HG02981 (cell line): ENCODE measurements at regions not wholly inside any gene's neighbourhood (a gene's known extent, or its start where the extent isn't known, plus 50 kb on each side); places are given as distances from the start of the nearest gene placed in this dataset.

Experiments
- ATAC-seq: cut with Tn5 transposase; IDR thresholded peaks from one replicate; pipeline ENCODE4 v1.9.1; 2021; ENCODE audit warnings: mild to moderate bottlenecking, moderate library complexity; ENCODE audit not compliant: unreplicated experiment

DNA sequence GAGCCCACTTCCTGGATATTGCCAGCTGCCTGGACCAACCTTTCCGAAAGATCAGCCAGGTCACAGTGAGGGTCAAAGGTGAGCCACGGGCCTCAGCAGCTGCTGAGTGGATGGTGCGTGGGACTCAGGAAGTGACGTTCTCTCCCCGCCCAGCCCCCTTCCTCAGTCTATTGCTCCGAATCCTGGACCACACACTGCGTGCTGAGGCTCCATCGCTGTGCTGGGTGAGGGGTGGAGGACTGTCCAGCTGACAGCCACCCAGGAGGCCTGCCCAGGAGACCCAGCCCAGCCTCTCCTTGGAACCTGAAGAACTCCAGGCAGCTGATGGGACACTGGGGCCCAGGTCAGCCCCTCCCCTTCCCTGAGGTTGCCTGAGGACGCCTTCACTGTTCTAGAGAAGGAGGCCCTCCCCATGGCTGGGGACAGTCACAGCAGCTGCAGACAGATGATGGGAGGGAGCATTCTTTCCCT lies 94.4 kb upstream of the CD93 start:
- no peak for ATAC-seq

DNA sequence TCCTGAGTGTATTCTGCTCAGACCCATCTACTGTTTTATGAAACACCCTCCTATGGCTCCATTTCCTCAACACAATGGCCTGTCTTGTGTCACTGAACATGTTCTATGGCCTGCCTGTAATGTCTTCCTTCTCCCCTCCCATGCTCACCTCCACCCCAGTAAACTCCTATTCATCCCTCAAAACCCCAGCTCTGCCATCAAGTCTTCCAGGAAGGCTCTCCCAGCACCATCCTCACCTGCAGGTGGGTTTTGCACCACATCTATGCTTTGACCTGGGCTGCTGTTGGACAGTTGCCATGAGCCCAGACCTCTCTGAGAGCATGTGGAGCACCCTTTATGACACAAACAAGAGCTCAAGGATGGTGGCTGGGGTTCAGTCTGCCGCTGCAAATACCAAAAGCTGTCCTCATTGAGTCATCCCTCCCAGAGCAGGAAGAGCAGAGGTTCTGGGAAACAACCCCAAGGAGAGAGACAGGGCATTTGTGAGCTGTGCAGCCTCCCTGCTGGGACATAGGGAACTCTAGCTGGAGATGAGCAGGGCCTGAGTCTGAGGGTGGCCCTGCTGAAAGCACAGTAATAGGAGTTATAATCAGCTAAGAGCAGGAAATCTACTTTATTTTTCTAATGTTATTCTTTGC lies 93.8 kb upstream of the CD93 start:
- ATAC-seq: no peak

DNA sequence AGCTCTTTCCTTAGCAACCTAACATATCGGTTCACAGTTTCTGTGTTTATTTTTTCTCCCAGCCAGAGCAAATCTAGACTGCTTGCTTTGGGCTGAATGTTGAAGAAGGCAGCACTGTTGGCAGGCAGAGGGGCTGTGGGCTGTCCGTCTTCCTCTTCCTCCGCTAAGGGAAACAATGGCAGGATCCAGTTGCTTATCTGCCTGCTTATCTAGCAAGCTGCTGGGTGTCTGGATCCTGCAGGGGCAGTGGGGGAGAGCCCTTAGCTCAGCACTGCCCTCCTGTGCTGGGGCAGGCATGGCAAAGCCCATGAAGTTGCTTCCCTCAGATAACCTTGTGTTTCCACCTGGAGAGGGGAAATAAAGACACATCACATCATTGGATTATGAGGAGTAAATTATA lies 92.7 kb upstream of the CD93 start:
- ATAC-seq: no peak

DNA sequence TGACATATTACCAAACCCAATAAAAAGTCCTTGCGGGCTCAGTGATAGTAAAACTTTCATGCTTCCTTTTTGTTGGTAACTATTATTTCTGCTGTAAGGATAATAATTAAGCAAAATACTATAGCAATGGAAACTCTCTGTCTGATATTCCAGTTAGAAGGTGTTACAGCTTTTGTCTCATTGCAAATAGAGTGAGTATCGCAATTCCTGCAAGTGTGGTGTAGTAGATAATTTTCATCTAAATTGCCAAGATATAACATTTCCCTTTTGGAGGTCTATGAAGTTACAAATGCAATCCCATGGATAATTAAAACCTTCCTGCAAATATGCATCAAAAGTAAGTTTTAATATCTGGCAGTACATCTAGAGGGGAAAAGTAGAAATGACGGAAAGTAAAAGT lies 88.7 kb upstream of the CD93 start:
- ATAC-seq: no peak

DNA sequence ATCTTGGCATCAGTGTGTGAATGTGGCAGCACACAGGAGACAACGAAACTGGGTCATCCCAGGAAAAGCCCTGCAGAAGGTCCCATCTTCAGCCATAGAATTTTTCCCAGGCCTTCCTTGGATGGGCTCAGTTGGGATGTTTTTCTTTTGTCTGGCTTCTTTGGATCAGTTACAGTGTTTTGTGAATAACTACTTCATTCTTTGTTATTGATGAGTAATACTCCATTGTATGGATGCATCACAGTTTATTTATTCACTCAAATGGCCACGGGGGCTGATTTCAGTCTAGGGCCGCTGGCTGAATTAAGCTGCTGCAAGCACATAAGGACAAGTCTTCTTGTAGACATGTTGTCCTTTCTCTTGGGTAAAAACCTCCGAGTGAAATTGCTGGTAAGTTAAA lies 81.3 kb upstream of the CD93 start:
- no peak for ATAC-seq

DNA sequence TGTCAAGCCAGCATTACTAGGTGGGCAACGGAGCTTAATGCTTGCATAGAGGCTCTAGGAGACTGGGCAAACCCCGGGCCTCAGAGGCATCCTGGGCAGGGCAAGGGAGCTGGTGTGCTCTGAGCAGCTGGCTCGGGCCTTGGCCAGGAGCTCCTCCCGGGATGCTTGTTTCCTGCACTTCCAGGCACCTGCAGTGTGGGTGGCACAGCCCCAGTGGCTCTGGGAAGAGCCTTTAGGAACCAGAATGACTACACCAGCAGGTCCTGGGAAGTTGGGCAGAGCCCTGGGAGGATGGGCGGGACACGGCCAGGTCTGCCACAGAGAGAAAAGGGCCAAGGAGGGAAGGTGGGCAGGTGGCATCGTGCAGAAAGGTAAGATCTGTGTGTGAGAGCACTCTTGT lies 80.4 kb upstream of the CD93 start:
- ATAC-seq: no peak

DNA sequence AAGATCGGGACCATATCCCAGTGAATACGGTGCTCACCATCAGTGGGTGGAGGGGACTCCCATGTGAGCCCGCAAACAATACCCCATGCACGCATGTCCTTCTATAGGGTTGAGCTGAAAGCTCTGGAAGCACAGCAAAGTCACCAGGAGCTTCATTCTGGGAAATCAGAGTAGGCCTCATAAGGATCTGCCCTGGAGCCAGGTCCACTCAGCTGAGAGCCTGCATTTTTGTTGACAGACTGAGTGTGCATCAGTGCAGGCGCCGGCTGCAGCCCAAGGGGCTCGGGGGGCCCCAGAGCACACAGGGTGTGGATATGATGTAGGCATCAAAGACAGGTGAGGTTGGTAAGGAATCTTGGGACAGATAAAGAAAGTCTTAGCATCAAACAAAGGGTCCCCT lies 79.8 kb upstream of the CD93 start:
- no peak for ATAC-seq

DNA sequence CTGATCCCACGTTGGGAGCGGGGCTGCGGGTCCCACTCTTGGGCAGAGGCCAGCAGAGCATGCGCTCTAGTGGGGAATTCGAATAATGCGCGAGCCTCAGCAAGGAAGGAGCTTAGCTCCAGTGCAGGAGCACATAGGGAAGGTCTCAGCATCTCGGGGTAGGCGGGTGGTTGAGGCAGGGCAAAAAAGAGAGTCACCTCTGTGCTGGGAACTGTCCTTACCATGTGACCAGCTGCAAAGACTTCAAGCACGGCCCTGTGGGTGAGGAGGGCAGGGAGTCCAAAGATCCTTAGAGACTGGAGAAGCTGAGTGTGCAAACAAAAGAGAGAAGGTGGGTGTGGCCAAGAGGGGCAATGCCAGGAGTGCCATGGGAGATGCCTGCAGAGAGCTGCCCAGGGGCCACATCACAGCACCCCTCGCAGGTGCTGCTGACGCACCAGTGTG lies 79.2 kb upstream of the CD93 start:
- ATAC-seq: no peak

DNA sequence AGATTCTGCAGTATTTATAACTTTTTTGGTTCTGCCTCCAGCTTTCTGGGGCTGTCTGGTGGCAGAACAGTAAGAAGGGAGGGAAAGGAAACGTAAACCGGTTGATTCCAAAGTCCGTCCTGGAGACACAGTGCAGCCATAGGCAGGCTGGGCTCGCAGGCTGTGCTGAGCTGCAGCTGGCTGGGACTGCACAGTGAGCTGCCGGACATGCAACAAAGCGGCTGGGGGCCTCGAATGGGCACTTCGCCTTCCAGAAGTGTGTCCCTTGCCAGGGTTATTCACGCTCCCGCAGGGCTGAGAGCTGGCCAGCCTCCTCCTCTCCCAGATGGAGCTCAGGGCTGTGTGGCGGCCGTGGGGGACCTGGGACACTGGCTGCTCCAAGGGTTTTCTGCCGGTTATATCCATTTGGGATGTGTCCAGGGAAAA lies 78.1 kb upstream of the CD93 start:
- ATAC-seq: no peak

DNA sequence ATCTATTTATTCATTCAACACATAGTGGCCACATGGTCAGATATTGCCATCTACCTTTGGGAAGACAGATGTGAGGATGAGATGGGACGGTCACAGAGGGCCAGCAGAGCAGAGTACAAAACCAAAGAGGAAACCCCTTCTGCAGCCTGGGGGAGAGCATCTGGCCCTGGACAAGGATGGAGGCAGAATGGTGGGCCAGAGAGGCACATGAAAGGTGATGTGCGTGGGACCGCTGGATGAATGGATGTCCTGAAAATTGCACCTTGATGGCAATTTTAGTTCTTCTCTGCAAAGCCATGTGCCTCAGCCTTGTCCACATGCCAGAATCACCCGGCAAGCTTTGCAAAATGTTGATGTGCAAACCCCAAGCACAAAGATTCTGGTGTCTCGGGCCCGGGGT lies 77.4 kb upstream of the CD93 start:
- ATAC-seq: no peak

DNA sequence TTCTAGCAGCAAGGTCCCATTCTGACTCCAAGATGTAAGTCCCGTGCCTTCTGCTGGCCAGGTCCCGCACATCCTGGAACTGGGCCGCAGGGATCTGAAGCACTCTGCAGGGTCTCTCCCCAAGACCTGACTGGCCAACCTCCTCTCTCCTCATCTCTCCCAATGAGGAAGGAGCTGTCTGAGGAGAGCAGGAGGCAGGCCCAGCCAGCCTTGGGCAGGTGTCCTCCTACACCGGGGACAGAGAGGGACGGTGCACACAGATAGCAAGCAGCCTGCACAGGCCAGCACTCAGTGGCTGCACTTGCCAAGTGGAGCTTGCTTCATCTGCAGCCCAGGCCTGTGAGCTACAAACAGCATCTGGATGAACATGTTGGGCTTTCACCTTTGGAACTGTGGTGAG lies 76.8 kb upstream of the CD93 start:
- ATAC-seq: no peak

DNA sequence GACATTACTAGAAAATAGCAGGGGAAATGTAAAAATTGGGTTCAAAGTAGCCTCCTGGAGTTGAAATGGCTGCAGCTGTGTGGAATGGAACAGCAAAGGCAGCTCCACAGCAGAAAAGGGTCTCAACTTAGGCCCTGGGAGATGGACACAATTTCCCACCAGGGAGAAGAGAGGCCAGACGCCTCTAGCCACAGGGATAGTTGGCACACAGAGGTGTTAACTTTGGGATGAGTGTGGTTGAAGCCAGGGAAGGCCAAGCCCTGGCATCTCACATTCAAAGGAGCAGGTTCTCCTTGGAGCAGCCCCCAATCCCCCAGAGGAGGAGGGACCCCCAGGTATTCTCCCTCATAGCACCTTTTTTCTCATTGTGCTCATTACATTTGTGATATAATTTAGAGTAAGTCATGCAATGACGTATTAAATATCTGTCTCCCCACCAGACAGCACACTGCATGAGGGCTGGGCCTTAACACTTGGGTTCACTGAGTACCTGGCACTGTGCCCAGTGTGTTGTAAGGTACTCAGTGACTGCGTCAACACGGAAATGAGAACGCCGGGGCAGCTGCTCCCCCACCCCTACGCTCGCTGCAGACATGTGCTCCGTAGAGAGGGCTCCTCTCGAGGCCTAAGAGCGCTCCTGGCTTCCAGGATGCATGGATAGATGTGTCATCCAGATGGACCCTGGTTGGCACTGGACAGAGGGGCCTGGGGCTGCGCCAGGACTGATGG lies 76.0 kb upstream of the CD93 start:
- ATAC-seq: no peak

DNA sequence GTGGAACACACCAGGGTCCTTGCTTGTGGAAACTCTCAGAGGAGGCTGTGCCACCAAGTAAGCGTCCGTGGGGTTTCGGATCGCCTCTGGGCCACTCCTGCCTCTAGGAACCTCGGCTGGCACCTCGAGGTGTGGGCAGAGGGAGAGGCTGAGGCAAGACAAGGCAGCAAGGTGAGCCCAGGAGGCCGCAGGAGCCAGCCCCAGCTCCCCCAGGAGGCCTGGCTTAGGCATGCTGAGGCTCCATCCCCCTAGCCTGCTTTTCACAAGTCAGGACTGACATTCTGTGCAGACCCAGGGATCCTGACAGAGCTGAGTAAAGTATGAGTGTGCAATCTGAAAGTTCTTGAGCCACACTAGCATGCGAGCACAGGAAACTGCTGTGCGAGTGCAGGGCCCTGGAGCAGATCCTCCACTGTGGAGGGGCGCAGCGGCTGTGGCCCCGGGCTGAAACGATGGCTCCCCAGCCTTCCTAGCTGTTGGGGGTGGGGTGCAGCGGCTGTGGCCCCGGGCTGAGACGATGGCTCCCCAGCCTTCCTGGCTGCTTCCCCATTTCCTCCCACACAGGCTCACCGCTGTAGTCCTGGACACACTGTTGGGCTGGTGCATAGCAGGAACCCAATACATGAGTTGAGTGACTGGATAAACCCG lies 75.2 kb upstream of the CD93 start:
- no peak for ATAC-seq

DNA sequence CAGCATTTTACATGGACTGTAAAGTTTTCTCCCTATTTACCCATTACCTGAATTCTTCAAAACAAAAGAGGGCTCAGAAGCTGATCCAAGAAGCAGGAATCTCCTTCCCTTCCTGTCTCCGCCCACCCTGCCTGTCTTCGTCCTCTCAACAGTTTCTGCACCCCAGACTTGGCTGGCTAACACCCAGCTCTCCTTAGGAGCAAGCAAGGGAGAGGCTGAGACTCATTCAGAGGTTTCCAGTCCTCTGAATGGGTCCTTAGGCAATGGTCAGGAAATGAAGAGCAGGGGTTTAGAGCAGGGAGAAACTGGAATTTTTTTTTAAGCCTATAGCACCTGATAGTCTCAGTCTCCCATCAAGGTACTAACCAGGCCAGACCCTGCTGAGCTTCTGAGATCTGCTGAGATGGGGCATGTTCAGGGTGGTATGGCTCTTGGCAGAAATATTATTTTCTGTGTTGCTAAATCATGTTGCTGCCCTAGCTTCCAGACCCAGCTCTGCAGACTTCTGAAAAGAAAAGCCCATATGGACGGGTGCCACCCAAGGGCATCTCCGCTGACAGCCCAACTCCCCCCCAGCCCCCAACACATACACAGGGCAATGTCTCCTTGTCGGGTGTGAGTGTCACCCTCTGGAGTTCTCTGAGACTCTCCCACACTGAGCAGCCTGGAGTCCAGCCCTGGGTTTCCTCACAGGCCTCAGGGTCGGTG lies 74.6 kb upstream of the CD93 start:
- ATAC-seq: no peak

DNA sequence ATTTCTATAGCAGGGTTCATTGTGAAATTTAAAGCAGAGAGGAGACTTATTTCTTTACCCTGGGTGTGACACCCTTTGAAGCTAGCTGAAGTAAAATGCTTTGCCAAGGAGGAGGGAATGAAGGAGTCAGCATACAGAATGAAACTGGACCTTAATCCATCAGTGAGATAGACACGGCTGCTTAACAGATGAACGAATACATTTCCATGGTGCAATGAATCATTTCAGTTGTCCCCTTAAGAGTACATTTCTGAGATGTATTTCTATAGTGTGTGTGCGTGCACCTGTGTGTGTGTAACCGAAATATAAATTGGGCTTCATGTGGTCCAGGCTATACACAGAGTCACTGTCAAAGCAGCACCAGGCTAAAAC lies 73.8 kb upstream of the CD93 start:
- ATAC-seq: no peak

DNA sequence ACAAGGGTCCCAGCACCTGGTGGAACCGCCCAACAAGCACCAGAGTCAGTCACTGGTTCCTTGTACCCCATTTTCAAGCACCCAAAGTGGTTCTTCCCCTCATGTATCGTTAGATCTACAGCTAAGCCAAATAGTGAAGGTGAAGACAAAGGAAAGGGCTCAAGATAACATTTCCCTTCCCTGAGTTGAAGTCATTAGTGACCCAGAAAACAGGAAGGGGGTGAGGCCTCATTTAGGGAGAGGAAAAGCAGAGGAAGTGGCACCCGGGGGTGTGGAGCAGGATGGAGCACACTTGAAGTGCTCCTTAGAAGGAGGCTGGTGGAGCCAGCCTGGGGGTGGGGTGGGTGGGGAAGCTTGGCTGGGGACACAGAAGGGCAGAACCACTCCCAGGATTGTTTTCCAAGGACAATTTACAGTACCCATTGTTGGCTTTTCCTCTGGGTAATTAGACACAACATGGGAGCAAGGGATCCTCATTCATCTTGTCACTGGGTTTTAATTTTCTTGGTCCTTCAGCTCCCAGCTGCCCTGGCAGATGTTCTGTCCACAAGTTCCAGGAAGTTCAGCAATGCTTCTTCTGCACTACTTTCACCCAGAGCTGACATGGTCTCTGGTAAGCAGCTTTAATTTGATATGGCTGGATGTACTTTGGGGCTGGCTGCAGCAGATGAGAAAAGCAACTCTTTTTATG lies 73.3 kb upstream of the CD93 start:
- ATAC-seq: no peak

DNA sequence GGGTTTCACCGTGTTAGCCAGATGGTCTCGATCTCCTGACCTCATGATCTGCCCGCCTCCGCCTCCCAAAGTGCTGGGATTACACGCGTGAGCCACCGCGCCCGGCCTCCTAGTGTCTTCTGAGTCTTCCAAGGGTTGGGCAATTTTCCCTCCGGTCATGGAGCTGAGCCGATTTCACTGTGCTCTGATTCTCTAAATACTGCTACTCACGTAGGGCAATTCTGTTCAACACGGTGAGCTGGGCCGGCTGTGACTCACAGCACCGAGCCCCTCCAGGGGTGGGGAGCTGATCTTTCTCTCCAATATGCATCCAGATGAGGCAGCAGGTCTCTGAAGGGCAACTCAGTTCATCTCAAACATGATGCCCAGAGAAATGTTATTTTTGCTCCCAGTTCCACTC lies 71.6 kb upstream of the CD93 start:
- ATAC-seq: no peak

DNA sequence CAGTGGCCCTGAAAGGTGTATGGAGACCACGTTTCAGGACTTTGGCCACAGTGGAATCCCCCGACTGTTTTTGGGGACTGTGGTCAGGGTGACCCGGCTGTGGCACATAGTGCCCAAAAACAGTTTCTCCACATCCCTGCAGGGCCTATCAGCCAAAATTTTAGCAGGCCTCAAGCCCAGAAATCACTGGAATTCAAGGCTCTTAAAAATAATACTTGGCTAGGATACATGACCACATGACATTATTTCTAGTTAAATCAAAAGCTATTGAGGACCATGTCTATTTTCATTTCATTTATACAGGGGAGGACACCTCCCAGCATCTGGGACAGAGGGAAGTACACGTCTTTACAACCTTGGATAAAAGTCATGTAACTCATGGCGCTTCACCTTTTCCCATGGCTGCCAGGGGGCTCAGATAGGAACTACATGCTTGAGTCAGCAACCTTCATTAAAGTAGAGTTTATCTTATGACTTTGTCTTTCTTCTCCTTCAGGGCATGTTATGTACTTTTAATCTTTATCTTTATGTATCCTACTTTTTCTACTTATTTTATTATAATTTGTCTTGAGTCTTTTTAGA lies 70.8 kb upstream of the CD93 start:
- no peak for ATAC-seq

DNA sequence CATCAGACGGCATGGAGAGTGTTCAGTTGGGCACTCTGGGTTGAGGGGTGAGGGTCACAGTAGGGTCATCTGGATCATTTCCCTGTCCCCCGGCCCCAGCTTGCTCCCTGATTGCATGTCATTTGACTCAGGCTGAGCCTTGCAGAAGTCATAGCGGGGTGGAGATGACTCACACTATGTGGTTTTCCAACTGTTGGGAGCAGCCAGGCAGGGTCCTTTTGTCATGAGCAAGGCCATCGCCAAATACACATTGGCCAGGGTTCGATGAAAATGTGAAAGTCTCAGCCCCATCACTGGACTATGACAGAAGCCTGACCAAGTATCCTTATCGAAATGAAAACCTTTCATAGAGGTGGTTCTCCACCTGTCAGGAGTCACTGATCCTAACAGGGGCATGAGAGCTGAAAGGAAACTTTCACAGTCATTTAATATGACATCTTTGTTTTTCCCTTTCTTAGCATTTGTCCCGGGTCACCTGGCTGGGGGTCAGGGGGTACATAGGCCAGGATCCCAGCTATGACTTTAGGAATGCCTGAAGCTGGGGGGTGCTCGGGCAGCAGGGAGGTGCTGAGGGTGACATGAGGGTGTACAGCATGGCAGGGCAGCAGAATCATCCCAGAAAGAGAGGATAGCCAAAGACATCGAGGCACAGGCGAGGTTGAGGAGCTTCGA lies 70.2 kb upstream of the CD93 start:
- ATAC-seq: no peak

DNA sequence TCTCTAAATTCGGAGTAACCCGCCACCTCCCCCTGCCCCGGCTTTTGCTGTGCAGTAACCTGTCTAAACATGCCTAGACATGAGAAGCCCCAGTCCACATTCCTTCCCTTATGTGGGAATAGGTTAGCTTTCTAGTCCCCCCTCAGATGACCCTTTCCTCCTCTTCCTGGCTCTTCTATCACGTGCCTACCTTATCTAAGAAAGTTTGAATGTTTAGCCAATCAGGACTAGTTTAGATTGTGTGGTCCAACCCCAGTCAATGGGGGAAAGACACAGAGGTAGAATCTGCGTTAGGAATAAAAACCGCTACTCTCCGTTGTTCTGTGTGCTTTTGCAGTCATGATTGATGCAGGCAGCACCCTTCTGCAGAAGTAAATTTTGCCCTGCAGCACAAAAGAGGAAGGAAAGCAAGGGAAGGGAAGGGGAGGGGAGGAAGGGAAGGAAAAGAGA lies 69.0 kb upstream of the CD93 start:
- ATAC-seq: no peak
